GM21786 (cell line): ENCODE measurements at regions not wholly inside any gene's neighbourhood (a gene's known extent, or its start where the extent isn't known, plus 50 kb on each side); places are given as distances from the start of the nearest gene placed in this dataset.
"Not testable (repeated sequence)": the region's sequence is repeated elsewhere in the genome, so short reads cannot be mapped to it uniquely, and the experiment has no call there.

Experiments
- ATAC-seq: cut with Tn5 transposase; IDR thresholded peaks from one replicate; pipeline ENCODE4 v1.9.1; 2021; ENCODE audit not compliant: unreplicated experiment

- ATAC-seq = not testable (repeated sequence)
Observed at GRCh38 chr16:29355339-29356059, 51.0 kb downstream of the NPIPB11 start.

GRCh38 chr16:29354449-29354848 is 52.1 kb downstream of the NPIPB11 start:
- not testable (repeated sequence) for ATAC-seq

GRCh38 chr16:29352617-29352999 is 53.9 kb downstream of the NPIPB11 start:
- not testable (repeated sequence) for ATAC-seq

GRCh38 chr16:29351970-29352616 is 54.4 kb downstream of the NPIPB11 start:
- ATAC-seq = not testable (repeated sequence)

GRCh38 chr16:29351271-29351969 is 55.1 kb downstream of the NPIPB11 start:
- not testable (repeated sequence) for ATAC-seq

- not testable (repeated sequence) for ATAC-seq
Observed at GRCh38 chr16:29349966-29350365, 56.5 kb downstream of the NPIPB11 start.

- ATAC-seq = not testable (repeated sequence)
Observed at GRCh38 chr16:29348748-29349147, 57.8 kb downstream of the NPIPB11 start.

GRCh38 chr16:29348123-29348690 is 58.3 kb downstream of the NPIPB11 start:
- not testable (repeated sequence) for ATAC-seq

GRCh38 chr16:29346796-29347580 is 59.5 kb downstream of the NPIPB11 start:
- ATAC-seq = not testable (repeated sequence)

- ATAC-seq = peak; percentile 59
Observed at GRCh38 chr16:29346203-29346602, 60.3 kb downstream of the NPIPB11 start.

GRCh38 chr16:29342937-29343336 is 63.6 kb downstream of the NPIPB11 start:
- ATAC-seq = not testable (repeated sequence)

- ATAC-seq = not testable (repeated sequence)
Observed at GRCh38 chr16:29340779-29341438, 65.6 kb downstream of the NPIPB11 start.

GRCh38 chr16:29340235-29340634 is 66.3 kb downstream of the NPIPB11 start:
- not testable (repeated sequence) for ATAC-seq

GRCh38 chr16:29338821-29339700 is 67.5 kb downstream of the NPIPB11 start:
- peak; percentile 82 for ATAC-seq

- not testable (repeated sequence) for ATAC-seq
Observed at GRCh38 chr16:29337385-29337901, 69.1 kb downstream of the NPIPB11 start.

GRCh38 chr16:29335549-29335846 is 71.0 kb downstream of the NPIPB11 start:
- ATAC-seq = not testable (repeated sequence)

GRCh38 chr16:29334776-29335548 is 71.5 kb downstream of the NPIPB11 start:
- ATAC-seq = not testable (repeated sequence)

GRCh38 chr16:29333492-29334097 is 72.9 kb downstream of the NPIPB11 start:
- ATAC-seq = not testable (repeated sequence)
